ENCODE measurements at regions not wholly inside any gene's neighbourhood (a gene's known extent, or its start where the extent isn't known, plus 50 kb on each side); places are given as distances from the start of the nearest gene placed in this dataset.

DNA sequence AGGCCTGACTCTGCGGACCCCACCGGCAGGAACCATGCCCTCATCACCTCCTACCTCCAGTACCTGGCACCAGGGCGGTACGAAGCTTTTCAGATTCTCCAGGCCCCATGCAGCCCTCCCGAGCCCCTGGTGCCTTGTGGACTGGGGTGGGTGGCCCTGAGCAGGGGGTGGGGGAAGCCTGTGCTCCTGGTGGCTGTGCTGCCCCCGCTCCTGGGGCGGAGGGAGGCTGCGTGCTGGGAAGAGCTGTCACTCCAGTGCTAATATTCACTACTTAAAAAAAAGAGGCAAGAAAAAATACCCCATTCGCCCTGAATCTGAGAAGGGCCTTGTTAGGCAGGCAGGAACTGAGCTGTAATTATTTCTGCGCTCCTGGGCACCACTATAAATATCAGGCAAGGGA lies 111.8 kb downstream of the ENGASE start:
- TF ChIP-seq, protein P1, sequence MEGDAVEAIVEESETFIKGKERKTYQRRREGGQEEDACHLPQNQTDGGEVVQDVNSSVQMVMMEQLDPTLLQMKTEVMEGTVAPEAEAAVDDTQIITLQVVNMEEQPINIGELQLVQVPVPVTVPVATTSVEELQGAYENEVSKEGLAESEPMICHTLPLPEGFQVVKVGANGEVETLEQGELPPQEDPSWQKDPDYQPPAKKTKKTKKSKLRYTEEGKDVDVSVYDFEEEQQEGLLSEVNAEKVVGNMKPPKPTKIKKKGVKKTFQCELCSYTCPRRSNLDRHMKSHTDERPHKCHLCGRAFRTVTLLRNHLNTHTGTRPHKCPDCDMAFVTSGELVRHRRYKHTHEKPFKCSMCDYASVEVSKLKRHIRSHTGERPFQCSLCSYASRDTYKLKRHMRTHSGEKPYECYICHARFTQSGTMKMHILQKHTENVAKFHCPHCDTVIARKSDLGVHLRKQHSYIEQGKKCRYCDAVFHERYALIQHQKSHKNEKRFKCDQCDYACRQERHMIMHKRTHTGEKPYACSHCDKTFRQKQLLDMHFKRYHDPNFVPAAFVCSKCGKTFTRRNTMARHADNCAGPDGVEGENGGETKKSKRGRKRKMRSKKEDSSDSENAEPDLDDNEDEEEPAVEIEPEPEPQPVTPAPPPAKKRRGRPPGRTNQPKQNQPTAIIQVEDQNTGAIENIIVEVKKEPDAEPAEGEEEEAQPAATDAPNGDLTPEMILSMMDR (IDR thresholded peaks at IDR 0.05), result no peak
- no peak for TF ChIP-seq POLR2A (IDR thresholded peaks at IDR 0.05)
- no peak for TF ChIP-seq EP300 (IDR thresholded peaks at IDR 0.05)
- no peak for TF ChIP-seq POLR2AphosphoS5 (IDR thresholded peaks at IDR 0.05)
